IMR-90 (cell line): ENCODE measurements at regions not wholly inside any gene's neighbourhood (a gene's known extent, or its start where the extent isn't known, plus 50 kb on each side); places are given as distances from the start of the nearest gene placed in this dataset.

Source experiments
- ATAC-seq: fragments of 200-7000 bp; cut with Tn5 transposase; 2 replicates; pipeline ENCODE4 v1.9.1; 2020; ENCODE audit warnings: low read depth, mild to moderate bottlenecking, moderate library complexity
- BruUV-seq: library from RNA; stranded (reverse); fragments of 400-500 nt; replicated peaks from 2 replicates; lab custom pipeline; 2021; lab: Mats Ljungman, UMichigan
- CTCF ChIA-PET: fragments of 300-600 bp; formaldehyde crosslinking; extraction: SDS; loops from one replicate; lab custom pipeline; 2021; ENCODE audit warnings: antibody characterized with exemption; lab: Yijun Ruan, JAX
- POLR2A ChIA-PET: fragments of 300-600 bp; sonication (Branson Sonifier 250); formaldehyde crosslinking; loops from one replicate; lab custom pipeline; 2022; ENCODE audit warnings: antibody characterized with exemption; ENCODE audit not compliant: unreplicated experiment; lab: Charles Lee
- DNase-seq: peaks from one replicate; pipeline ENCODE4 v3.0.0; 2013
- H2AFZ ChIP-seq: replicated peaks from 2 replicates; pipeline ENCODE3; 2013; ENCODE audit warnings: low read length, mild to moderate bottlenecking; ENCODE audit not compliant: poor library complexity
- H2AK5ac ChIP-seq: 2 replicates; pipeline ENCODE4 v1.6.1; 2013; ENCODE audit warnings: low read depth, low read length, inconsistent platforms
- H2AK9ac ChIP-seq: replicated peaks from 2 replicates; pipeline ENCODE3; 2013; ENCODE audit warnings: mild to moderate bottlenecking, low read depth, low read length, moderate library complexity; ENCODE audit not compliant: poor library complexity
- H2BK120ac ChIP-seq: 2 replicates; pipeline ENCODE4 v1.6.1; 2013; ENCODE audit warnings: low read depth, low read length, inconsistent platforms
- H2BK15ac ChIP-seq: 3 replicates; pipeline ENCODE4 v1.6.1; 2013; ENCODE audit warnings: low read depth, low read length, inconsistent platforms
- H2BK20ac ChIP-seq: 2 replicates; pipeline ENCODE4 v1.6.1; 2013; ENCODE audit warnings: low read depth, mild to moderate bottlenecking, inconsistent platforms, low read length, moderate library complexity
- H2BK5ac ChIP-seq: 2 replicates; pipeline ENCODE4 v1.6.1; 2013; ENCODE audit warnings: mild to moderate bottlenecking, low read depth, low read length, inconsistent platforms; ENCODE audit not compliant: poor library complexity, severe bottlenecking
- H3K14ac ChIP-seq: replicated peaks from 2 replicates; pipeline ENCODE4 v1.6.1; 2013; ENCODE audit warnings: low read depth, low read length, inconsistent platforms
- H3K18ac ChIP-seq: 2 replicates; pipeline ENCODE4 v1.6.1; 2013; ENCODE audit warnings: low read depth, low read length, control low read depth
- H3K23ac ChIP-seq: 2 replicates; pipeline ENCODE4 v1.6.1; 2013; ENCODE audit warnings: low read depth, low read length, inconsistent platforms
- H3K27ac ChIP-seq: 2 replicates; pipeline ENCODE4 v1.5.1; 2013; ENCODE audit warnings: mild to moderate bottlenecking, control low read depth, low read length; ENCODE audit not compliant: insufficient read depth
- H3K27me3 ChIP-seq: 2 replicates; pipeline ENCODE4 v1.6.1; 2013; ENCODE audit warnings: low read length; ENCODE audit not compliant: control insufficient read depth, insufficient read depth
- H3K36me3 ChIP-seq: 2 replicates; pipeline ENCODE4 v1.6.1; 2013; ENCODE audit warnings: low read length, mixed read lengths; ENCODE audit not compliant: control insufficient read depth, insufficient read depth
- H3K4ac ChIP-seq: 2 replicates; pipeline ENCODE4 v1.6.1; 2013; ENCODE audit warnings: low read depth, low read length, inconsistent platforms
- H3K4me1 ChIP-seq: 2 replicates; pipeline ENCODE4 v1.6.1; 2013; ENCODE audit warnings: low read length, mixed read lengths; ENCODE audit not compliant: control insufficient read depth, insufficient read depth
- H3K4me2 ChIP-seq: 2 replicates; pipeline ENCODE4 v1.6.1; 2013; ENCODE audit warnings: low read depth, mild to moderate bottlenecking, control low read depth, low read length, moderate library complexity
- H3K4me3 ChIP-seq: 2 replicates; pipeline ENCODE4 v1.5.1; 2013; ENCODE audit warnings: low read depth, mild to moderate bottlenecking, control low read depth, low read length, moderate library complexity; ENCODE audit not compliant: insufficient read depth
- H3K56ac ChIP-seq: 2 replicates; pipeline ENCODE4 v1.6.1; 2013; ENCODE audit warnings: low read length, inconsistent platforms; ENCODE audit not compliant: insufficient read depth; ENCODE audit errors: extremely low read depth
- H3K79me1 ChIP-seq, 2 experiments: 2 replicates each; pipeline ENCODE4 v1.6.1; 2013; ENCODE audit warnings: low read length in 2 of 2, inconsistent platforms in 1 of 2, low read depth in 1 of 2
- H3K9ac ChIP-seq: 2 replicates; pipeline ENCODE4 v1.6.1; 2013; ENCODE audit warnings: low read depth, low read length, control low read depth
- H3K9me1 ChIP-seq: 2 replicates; pipeline ENCODE4 v1.6.1; 2013; ENCODE audit warnings: low read length, inconsistent platforms; ENCODE audit not compliant: insufficient read depth
- H3K9me3 ChIP-seq: 2 replicates; pipeline ENCODE4 v1.6.1; 2013; ENCODE audit warnings: low read length; ENCODE audit not compliant: control insufficient read depth, insufficient read depth
- H4K20me1 ChIP-seq: 2 replicates; pipeline ENCODE4 v1.6.1; 2013; ENCODE audit warnings: low read length, inconsistent platforms; ENCODE audit not compliant: insufficient read depth
- H4K5ac ChIP-seq: 2 replicates; pipeline ENCODE4 v1.6.1; 2013; ENCODE audit warnings: mild to moderate bottlenecking, low read depth, low read length, control low read depth
- H4K8ac ChIP-seq, 2 experiments: 2 replicates each; pipeline ENCODE4 v1.6.1; 2013; ENCODE audit warnings: low read depth in 2 of 2, low read length in 2 of 2, control low read depth in 1 of 2, inconsistent platforms in 1 of 2
- H4K91ac ChIP-seq: 2 replicates; pipeline ENCODE4 v1.6.1; 2013; ENCODE audit warnings: low read depth, low read length, inconsistent platforms; ENCODE audit not compliant: insufficient read depth
- BHLHE40 ChIP-seq: fragments of 150-350 bp; IDR thresholded peaks from 2 replicates; pipeline ENCODE4 v1.6.1; 2016; ENCODE audit warnings: mild to moderate bottlenecking, low read depth, low read length
- CEBPB ChIP-seq: IDR thresholded peaks from 2 replicates; pipeline ENCODE4 v1.6.1; 2012; ENCODE audit warnings: low read depth, low read length, improper control_type of control experiment
- CHD1 ChIP-seq: IDR thresholded peaks from 2 replicates; pipeline ENCODE4 v1.6.1; 2012; ENCODE audit warnings: low read depth, low read length, improper control_type of control experiment
- FOS ChIP-seq: fragments of 150-350 bp; IDR thresholded peaks from 2 replicates; pipeline ENCODE4 v1.6.1; 2016; ENCODE audit warnings: low read depth, low read length
- MAFK ChIP-seq: IDR thresholded peaks from 2 replicates; pipeline ENCODE4 v1.6.1; 2012; ENCODE audit warnings: low read depth, low read length, improper control_type of control experiment
- NFE2L2 ChIP-seq: fragments of 150-350 bp; IDR thresholded peaks from 2 replicates; pipeline ENCODE4 v1.6.1; 2016; ENCODE audit warnings: low read depth, mild to moderate bottlenecking, low read length
- POLR2A ChIP-seq: IDR thresholded peaks from 2 replicates; pipeline ENCODE4 v1.6.1; 2012; ENCODE audit warnings: mild to moderate bottlenecking, low read depth, low read length
- RCOR1 ChIP-seq: IDR thresholded peaks from 2 replicates; pipeline ENCODE4 v1.6.1; 2012; ENCODE audit warnings: mild to moderate bottlenecking, low read length, improper control_type of control experiment; ENCODE audit not compliant: insufficient replicate concordance
- RFX5 ChIP-seq: IDR thresholded peaks from 2 replicates; pipeline ENCODE4 v1.8.0; 2012; ENCODE audit warnings: low read depth, mild to moderate bottlenecking, low read length, moderate library complexity
- SMC3 ChIP-seq: fragments of 150-350 bp; IDR thresholded peaks from 2 replicates; pipeline ENCODE4 v1.6.1; 2016; ENCODE audit warnings: low read depth, mild to moderate bottlenecking, antibody characterized with exemption, low read length, moderate library complexity
- USF2 ChIP-seq: fragments of 150-350 bp; IDR thresholded peaks from 2 replicates; pipeline ENCODE4 v1.6.1; 2017; ENCODE audit warnings: mild to moderate bottlenecking, antibody characterized with exemption, low read length, low read depth
- WGBS, 2 experiments: methylation state at CpG; one replicate each; pipeline versions ENCODE4 v1.1.5 to v1.1.7; 2013; ENCODE audit warnings: missing lambda C conversion rate in 2 of 2; ENCODE audit not compliant: insufficient read length in 1 of 2; ENCODE audit errors: extremely low coverage in 2 of 2; 5-methylcytosine and 5-hydroxymethylcytosine counted together
- dilution Hi-C: fragments of 300-500 bp; cut with HindIII; formaldehyde crosslinking; loops from one replicate; pipeline ENCODE4 v1.14.3; 2018; ENCODE audit warnings: low sequenced_read_pairs; ENCODE audit not compliant: unreplicated experiment
- in situ Hi-C: fragments of 300-500 bp; cut with MboI; formaldehyde crosslinking; loops from 3 replicates; pipeline ENCODE4 v1.14.3; 2019; ENCODE audit warnings: low sequenced_read_pairs, inconsistent platforms, mixed read lengths
- intact Hi-C: fragments of 100-400 bp; cut with micrococcal nuclease; formaldehyde crosslinking; loops from 2 replicates; pipeline ENCODE4 v1.10.0; 2022
- TF ChIP-seq, protein P1 (sequence below): conservative IDR thresholded peaks from 2 replicates; pipeline ENCODE4 v1.5.1; 2012; ENCODE audit warnings: mild to moderate bottlenecking, low read depth, low read length, improper control_type of control experiment

DNA sequence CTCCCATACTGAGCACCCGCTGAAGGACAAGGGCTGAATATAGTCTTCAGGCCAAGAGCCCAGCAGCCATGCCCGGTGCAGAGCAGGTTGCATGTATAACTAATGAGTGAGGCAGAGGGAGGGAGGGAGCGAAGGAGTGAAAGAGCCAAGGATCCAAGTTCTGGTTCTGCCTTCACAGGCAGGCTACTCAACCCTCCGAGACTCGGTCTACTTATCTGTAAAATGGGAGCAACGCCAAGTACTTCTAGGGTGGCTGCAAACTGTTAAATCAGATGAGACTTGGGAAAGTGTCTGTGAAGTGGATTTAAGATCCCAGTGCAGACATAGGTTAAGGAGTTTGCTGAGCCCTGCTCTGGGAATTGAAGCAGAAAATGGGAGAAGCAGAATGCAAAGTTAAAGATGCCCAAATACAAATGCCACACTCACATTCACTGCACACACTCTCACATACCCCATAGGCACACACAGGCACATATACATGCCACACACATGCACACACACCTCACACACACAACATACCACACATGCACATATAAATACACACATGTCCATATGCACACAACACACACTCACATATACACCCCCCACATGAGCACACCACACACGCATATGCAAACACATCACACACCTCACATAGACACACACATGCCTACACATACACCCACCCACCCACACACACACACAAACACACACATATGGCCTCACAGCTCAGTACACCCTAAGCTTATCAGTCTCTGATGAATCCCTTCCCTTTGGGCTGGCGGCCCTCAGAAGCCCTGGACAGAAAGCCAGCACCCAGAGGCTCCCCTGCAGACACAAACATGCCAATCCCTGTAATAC, 76.7 kb downstream of the PITPNM2 start (continued):
- TF ChIP-seq BHLHE40 = no peak

GRCh38 chr12:123073292-123073691, 77.6 kb downstream of the PITPNM2 start:
- ChIA-PET POLR2A (no interaction called here), CTCF (no interaction called here)
- no peak overlapping the region for H2BK20ac ChIP-seq
- no peak overlapping the region for H2AFZ ChIP-seq
- H4K91ac ChIP-seq = no peak overlapping the region
- WGBS, 2 experiments = no CpG with 5 or more reads among the region's 3 CpGs
- H3K4me3 ChIP-seq = no peak overlapping the region
- no peaks in the 10 kb centered on the region for H3K9me3 ChIP-seq
- peaks cover 46% of the 10 kb centered on the region for H4K20me1 ChIP-seq
- no peak overlapping the region for H3K4ac ChIP-seq
- H3K27me3 ChIP-seq = peaks cover 3% of the 10 kb centered on the region; the same call in 1 of the 2 replicates
- H3K18ac ChIP-seq = no peak overlapping the region
- H3K79me1 ChIP-seq = peaks cover 8 to 35% of the 10 kb centered on the region in 2 experiments; a peak in 3 of 4 replicates
- H3K9me1 ChIP-seq = peaks cover 21% of the 10 kb centered on the region
- DNase-seq (no peak), ATAC-seq (no peak)
- no peak overlapping the region for H3K14ac ChIP-seq
- peaks cover 2% of the 10 kb centered on the region; the same call in 1 of the 2 replicates for H3K36me3 ChIP-seq
- intact Hi-C loops (no loop called here), in situ Hi-C loops (no loop called here), dilution Hi-C loops (no loop called here)
- no peak overlapping the region for H4K8ac ChIP-seq
- no peak overlapping the region for H2BK15ac ChIP-seq
- H4K5ac ChIP-seq = no peak overlapping the region
- no peak overlapping the region for H3K27ac ChIP-seq
- BruUV-seq = no TSS peak
- no peak overlapping the region for H3K56ac ChIP-seq
- H3K4me2 ChIP-seq = no peak overlapping the region
- H3K23ac ChIP-seq = no peak overlapping the region
- H2AK9ac ChIP-seq = no peak overlapping the region
- TF ChIP-seq MAFK = no peak
- TF ChIP-seq NFE2L2 = no peak
- no peak for TF ChIP-seq USF2
- TF ChIP-seq BHLHE40 = no peak
- no peak for TF ChIP-seq SMC3
- TF ChIP-seq POLR2A = no peak
- TF ChIP-seq RCOR1 = no peak
- TF ChIP-seq CHD1 = no peak
- TF ChIP-seq CEBPB = no peak
- no peak for TF ChIP-seq RFX5
- TF ChIP-seq, protein P1, sequence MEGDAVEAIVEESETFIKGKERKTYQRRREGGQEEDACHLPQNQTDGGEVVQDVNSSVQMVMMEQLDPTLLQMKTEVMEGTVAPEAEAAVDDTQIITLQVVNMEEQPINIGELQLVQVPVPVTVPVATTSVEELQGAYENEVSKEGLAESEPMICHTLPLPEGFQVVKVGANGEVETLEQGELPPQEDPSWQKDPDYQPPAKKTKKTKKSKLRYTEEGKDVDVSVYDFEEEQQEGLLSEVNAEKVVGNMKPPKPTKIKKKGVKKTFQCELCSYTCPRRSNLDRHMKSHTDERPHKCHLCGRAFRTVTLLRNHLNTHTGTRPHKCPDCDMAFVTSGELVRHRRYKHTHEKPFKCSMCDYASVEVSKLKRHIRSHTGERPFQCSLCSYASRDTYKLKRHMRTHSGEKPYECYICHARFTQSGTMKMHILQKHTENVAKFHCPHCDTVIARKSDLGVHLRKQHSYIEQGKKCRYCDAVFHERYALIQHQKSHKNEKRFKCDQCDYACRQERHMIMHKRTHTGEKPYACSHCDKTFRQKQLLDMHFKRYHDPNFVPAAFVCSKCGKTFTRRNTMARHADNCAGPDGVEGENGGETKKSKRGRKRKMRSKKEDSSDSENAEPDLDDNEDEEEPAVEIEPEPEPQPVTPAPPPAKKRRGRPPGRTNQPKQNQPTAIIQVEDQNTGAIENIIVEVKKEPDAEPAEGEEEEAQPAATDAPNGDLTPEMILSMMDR = no peak
- TF ChIP-seq FOS = no peak
- H2AK5ac ChIP-seq = no peak overlapping the region
- H2BK5ac ChIP-seq = no peak overlapping the region
- no peak overlapping the region for H3K9ac ChIP-seq
- H3K4me1 ChIP-seq = peaks cover 10% of the 10 kb centered on the region; the same call in 1 of the 2 replicates
- H2BK120ac ChIP-seq = no peak overlapping the region
